NT2/D1 (cell line): ENCODE measurements at regions not wholly inside any gene's neighbourhood (a gene's known extent, or its start where the extent isn't known, plus 50 kb on each side); places are given as distances from the start of the nearest gene placed in this dataset.

Experiments
- DNase-seq: peaks from one replicate; pipeline ENCODE4 v3.0.0-alpha.2; 2011; ENCODE audit warnings: low read depth, low spot score
- H3K27me3 ChIP-seq: 2 replicates; pipeline ENCODE4 v1.6.0; 2011; ENCODE audit warnings: mild to moderate bottlenecking; ENCODE audit not compliant: insufficient read length, insufficient read depth
- H3K36me3 ChIP-seq: 2 replicates; pipeline ENCODE4 v1.6.1; 2011; ENCODE audit warnings: mild to moderate bottlenecking, low read length, mixed read lengths; ENCODE audit not compliant: insufficient read depth, insufficient read length
- H3K4me1 ChIP-seq: 2 replicates; pipeline ENCODE4 v1.5.1; 2011; ENCODE audit not compliant: insufficient read depth, insufficient read length
- H3K4me3 ChIP-seq: 2 replicates; pipeline ENCODE4 v1.5.1; 2011; ENCODE audit warnings: low read depth; ENCODE audit not compliant: insufficient read length
- H3K9ac ChIP-seq: 2 replicates; pipeline ENCODE4 v1.6.0; 2011; ENCODE audit warnings: low read depth; ENCODE audit not compliant: insufficient read length
- H3K9me3 ChIP-seq: 2 replicates; pipeline ENCODE4 v1.5.1; 2011; ENCODE audit warnings: mild to moderate bottlenecking, low read length; ENCODE audit not compliant: insufficient read depth
- SUZ12 ChIP-seq: IDR thresholded peaks from 2 replicates; pipeline ENCODE4 v1.6.1; 2011; ENCODE audit not compliant: insufficient read length, insufficient read depth; ENCODE audit errors: extremely low read depth
- YY1 ChIP-seq: IDR thresholded peaks from 2 replicates; pipeline ENCODE4 v1.6.1; 2011; ENCODE audit not compliant: insufficient read length, insufficient read depth
- ZNF274 ChIP-seq: IDR thresholded peaks from 2 replicates; pipeline ENCODE4 v1.6.1; 2011; ENCODE audit warnings: mild to moderate bottlenecking, low read depth, low read length

GRCh38 chr4:136342666-136343065, 1189.6 kb downstream of the PCDH18 start:
- TF ChIP-seq ZNF274 (no peak), SUZ12 (no peak), YY1 (no peak)
- Histone ChIP-seq H3K4me1 (no peaks in the 10 kb centered on the region), H3K36me3 (no peaks in the 10 kb centered on the region), H3K4me3 (no peak overlapping the region), H3K9ac (no peak overlapping the region), H3K9me3 (no peaks in the 10 kb centered on the region), H3K27me3 (no peaks in the 10 kb centered on the region)
- DNase-seq, result no peak

- Histone ChIP-seq H3K36me3 (no peaks in the 10 kb centered on the region), H3K4me1 (no peaks in the 10 kb centered on the region), H3K27me3 (no peaks in the 10 kb centered on the region), H3K4me3 (no peak overlapping the region), H3K9me3 (no peaks in the 10 kb centered on the region), H3K9ac (no peak overlapping the region)
- TF ChIP-seq ZNF274 (no peak), SUZ12 (no peak), YY1 (no peak)
- DNase-seq, result no peak
These were observed 1195.1 kb downstream of the PCDH18 start for GRCh38 chr4:136337216-136337615.

- no peaks in the 10 kb centered on the region for H3K4me1 ChIP-seq
- no peak for TF ChIP-seq ZNF274
- no peak for TF ChIP-seq YY1
- TF ChIP-seq SUZ12, result no peak
- DNase-seq, result no peak
- no peak overlapping the region for H3K4me3 ChIP-seq
- H3K36me3 ChIP-seq, result no peaks in the 10 kb centered on the region
- H3K27me3 ChIP-seq, result no peaks in the 10 kb centered on the region
- H3K9me3 ChIP-seq, result no peaks in the 10 kb centered on the region
- H3K9ac ChIP-seq, result no peak overlapping the region
These were observed 1195.8 kb downstream of the PCDH18 start for GRCh38 chr4:136336479-136336878.

DNA sequence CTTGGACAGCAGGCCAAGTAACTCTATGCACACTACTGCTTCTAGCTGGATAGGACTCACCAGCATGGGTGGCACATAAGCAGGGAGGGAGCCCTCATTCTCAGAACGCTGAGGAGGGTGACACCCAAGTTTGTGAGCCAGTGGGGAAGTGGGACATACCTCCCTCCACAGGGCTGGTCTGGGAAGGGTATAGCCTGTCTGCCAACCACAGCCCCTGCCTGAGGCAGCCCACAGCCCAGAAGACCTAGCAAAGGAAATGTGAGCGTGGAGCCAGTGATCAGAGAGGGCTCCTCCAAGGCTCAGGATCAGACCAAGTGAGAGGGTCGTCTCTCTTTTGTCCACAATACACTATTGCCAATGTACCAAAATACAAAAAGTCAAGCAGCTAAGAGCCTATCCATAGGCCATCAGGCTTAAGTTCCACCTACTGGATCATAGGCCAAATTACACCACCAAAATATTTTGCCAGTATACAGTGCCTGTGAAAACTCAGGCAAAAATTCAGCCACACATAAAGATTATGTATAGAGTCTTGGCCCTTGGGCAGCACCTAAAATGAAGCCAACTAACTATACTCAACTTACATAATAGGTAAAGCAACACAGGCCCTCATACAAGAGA, 1203.1 kb downstream of the PCDH18 start:
- Histone ChIP-seq H3K36me3 (no peaks in the 10 kb centered on the region), H3K4me3 (no peak overlapping the region), H3K4me1 (no peaks in the 10 kb centered on the region), H3K27me3 (no peaks in the 10 kb centered on the region), H3K9ac (no peak overlapping the region), H3K9me3 (no peaks in the 10 kb centered on the region)
- TF ChIP-seq SUZ12 (no peak), YY1 (no peak), ZNF274 (no peak)
- no peak for DNase-seq

GRCh38 chr4:136328131-136328530, 1204.2 kb downstream of the PCDH18 start:
- no peak for DNase-seq
- Histone ChIP-seq H3K9me3 (no peaks in the 10 kb centered on the region), H3K36me3 (no peaks in the 10 kb centered on the region), H3K4me3 (no peak overlapping the region), H3K4me1 (no peaks in the 10 kb centered on the region), H3K27me3 (no peaks in the 10 kb centered on the region), H3K9ac (no peak overlapping the region)
- no peak for TF ChIP-seq SUZ12
- no peak for TF ChIP-seq YY1
- TF ChIP-seq ZNF274, result no peak

DNA sequence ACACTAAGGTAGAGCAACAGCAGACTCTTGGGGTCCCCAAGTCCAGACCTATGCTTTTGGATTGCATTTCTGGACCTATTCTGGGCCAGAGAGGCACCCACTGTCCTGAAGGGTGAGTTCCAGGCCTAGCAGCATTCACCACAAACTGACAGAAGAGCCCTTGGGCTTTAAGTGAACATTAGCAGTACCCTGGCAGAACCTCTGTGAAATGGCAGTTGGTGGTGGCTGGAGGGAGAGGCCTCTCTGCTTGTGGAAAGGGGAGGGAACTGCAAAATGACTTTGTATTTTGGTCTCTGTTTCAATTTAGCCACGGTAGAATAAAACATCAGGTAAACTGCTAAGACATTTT, 1211.9 kb downstream of the PCDH18 start:
- H3K9ac ChIP-seq, result no peak overlapping the region
- DNase-seq, result no peak
- no peak overlapping the region for H3K4me3 ChIP-seq
- no peaks in the 10 kb centered on the region for H3K36me3 ChIP-seq
- H3K27me3 ChIP-seq, result no peaks in the 10 kb centered on the region
- no peaks in the 10 kb centered on the region for H3K4me1 ChIP-seq
- TF ChIP-seq YY1 (no peak), SUZ12 (no peak), ZNF274 (no peak)
- H3K9me3 ChIP-seq, result no peaks in the 10 kb centered on the region

DNA sequence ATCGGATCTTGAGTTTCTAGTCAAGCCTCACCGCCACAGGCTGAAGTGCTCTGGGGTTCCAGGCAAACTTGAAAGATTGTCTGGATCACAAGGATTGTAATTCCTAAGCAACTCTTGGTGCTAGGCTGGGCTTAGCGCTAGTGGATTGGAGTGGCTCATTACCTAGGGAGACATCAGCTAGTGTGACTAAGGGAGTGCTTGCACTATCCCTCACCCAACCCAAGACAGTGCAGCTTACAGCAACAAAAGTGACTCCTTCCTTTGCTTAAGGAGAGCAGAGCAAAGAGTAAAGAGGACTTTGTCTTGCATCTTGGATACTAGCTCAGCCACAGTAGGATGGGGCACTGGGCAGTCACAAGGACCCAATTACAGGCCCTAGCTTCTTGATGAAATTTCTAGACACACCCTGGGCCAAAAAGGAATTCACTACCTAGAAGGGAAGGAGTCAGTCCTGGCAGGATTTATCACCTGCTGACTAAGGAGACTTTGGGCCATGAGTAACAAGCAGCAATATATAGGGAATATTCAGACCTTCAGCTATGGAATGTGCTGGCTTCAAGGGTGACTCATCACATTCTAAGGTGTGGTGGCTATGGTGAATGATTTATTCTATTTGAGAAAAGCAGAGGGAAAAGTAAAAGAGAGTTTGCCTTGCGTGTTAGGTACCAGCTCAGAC, 1212.4 kb downstream of the PCDH18 start:
- TF ChIP-seq ZNF274, result no peak
- no peak for TF ChIP-seq YY1
- TF ChIP-seq SUZ12, result no peak
- no peak for DNase-seq
- Histone ChIP-seq H3K27me3 (no peaks in the 10 kb centered on the region), H3K4me1 (no peaks in the 10 kb centered on the region), H3K9me3 (no peaks in the 10 kb centered on the region), H3K4me3 (no peak overlapping the region), H3K36me3 (no peaks in the 10 kb centered on the region), H3K9ac (no peak overlapping the region)
